Esophagus muscularis mucosa (tissue), 4 donors: ENCODE measurements at regions not wholly inside any gene's neighbourhood (a gene's known extent, or its start where the extent isn't known, plus 50 kb on each side); places are given as distances from the start of the nearest gene placed in this dataset.

Experiments
- DNase-seq: peaks from one replicate; pipeline ENCODE4 v3.0.0-alpha.2; 2017; ENCODE audit errors: extremely low spot score
- H3K27ac ChIP-seq, 4 donors: fragments of 200-600 bp; sonication (generic); replicated peaks in 1 of 4; 1 replicate in 3 of 4; 2 replicates in 1 of 4; pipeline ENCODE4 v1.5.1; 2016 to 2019; ENCODE audit warnings: mild to moderate bottlenecking in 1 of 4
- H3K27me3 ChIP-seq, 4 donors: fragments of 200-600 bp; sonication (generic); one replicate each; pipeline versions ENCODE4 v1.5.1 to v1.6.0; 2016 to 2019
- H3K36me3 ChIP-seq, 4 donors: fragments of 200-600 bp; sonication (generic); one replicate each; pipeline ENCODE4 v1.5.1; 2016 to 2019
- H3K4me1 ChIP-seq, 4 donors: fragments of 200-600 bp; sonication (generic); one replicate each; pipeline ENCODE4 v1.5.1; 2016 to 2019
- H3K4me3 ChIP-seq, 4 donors: fragments of 200-600 bp; sonication (generic); 1 replicate in 2 of 4; 2 replicates in 2 of 4; pipeline ENCODE4 v1.5.1; 2016 to 2019; ENCODE audit warnings: mild to moderate bottlenecking in 4 of 4, moderate library complexity in 1 of 4
- H3K9me3 ChIP-seq, 4 donors: fragments of 200-600 bp; sonication (generic); 1 replicate in 3 of 4; 2 replicates in 1 of 4; pipeline ENCODE4 v1.5.1; 2016 to 2019
- CTCF ChIP-seq, 3 experiments: fragments of 200-600 bp in 2 of 3; fragments of 450-650 bp in 1 of 3; sonication (generic) in 2 of 3; IDR thresholded peaks; one replicate each; pipeline ENCODE4 v1.5.1; 2017 to 2019; ENCODE audit warnings: antibody characterized with exemption in 3 of 3, mild to moderate bottlenecking in 2 of 3, moderate library complexity in 1 of 3
- EP300 ChIP-seq: sonication (generic); formaldehyde crosslinking; IDR thresholded peaks from one replicate; pipeline ENCODE4 v1.6.1; 2017; ENCODE audit warnings: antibody characterized with exemption
- POLR2A ChIP-seq: fragments of 450-650 bp; IDR thresholded peaks from one replicate; pipeline ENCODE4 v1.6.1; 2017; ENCODE audit warnings: antibody characterized with exemption, moderate library complexity, mild to moderate bottlenecking, low read depth
- POLR2AphosphoS5 ChIP-seq, 2 donors: sonication (generic); formaldehyde crosslinking; IDR thresholded peaks; one replicate each; pipeline ENCODE4 v1.6.1; 2017; ENCODE audit warnings: antibody characterized with exemption in 2 of 2
- WGBS: methylation state at CpG from one replicate; pipeline ENCODE4 v1.1.5; 2018; 5-methylcytosine and 5-hydroxymethylcytosine counted together
- intact Hi-C: fragments of 100-400 bp; cut with DNase I; formaldehyde crosslinking; loops from one replicate; pipeline ENCODE4 v1.15.1; 2023

GRCh38 chr4:8671712-8672290, 79.2 kb downstream of the CPZ start:
- intact Hi-C loops, result no loop called here
- Histone ChIP-seq H3K4me3 (no peak overlapping the region), H3K4me1 (no peaks in the 10 kb centered on the region), H3K27me3 (peaks cover 0 to 59% (median 0%) of the 10 kb centered on the region in 4 donors), H3K27ac (no peak overlapping the region), H3K9me3 (peaks cover 0 to 8% (median 0%) of the 10 kb centered on the region in 4 donors), H3K36me3 (no peaks in the 10 kb centered on the region)
- TF ChIP-seq POLR2AphosphoS5 (IDR thresholded peaks at IDR 0.05) (no peak), CTCF (IDR thresholded peaks at IDR 0.05) (no peak), EP300 (no peak), POLR2A (no peak)
- DNase-seq, result no peak
- WGBS, result 60% methylated on average over 10 of the region's 10 CpGs
